Kidney epithelial cell (primary cell): ENCODE measurements at regions not wholly inside any gene's neighbourhood (a gene's known extent, or its start where the extent isn't known, plus 50 kb on each side); places are given as distances from the start of the nearest gene placed in this dataset.

ENCODE experiments used
- DNase-seq: peaks from one replicate; pipeline ENCODE4 v3.0.0-alpha.2; 2010; ENCODE audit warnings: low read depth
- H3K27me3 ChIP-seq: 2 replicates; pipeline ENCODE4 v1.6.0; 2011; ENCODE audit warnings: low read length; ENCODE audit not compliant: control insufficient read depth, insufficient read depth
- H3K36me3 ChIP-seq: 2 replicates; pipeline ENCODE4 v1.5.1; 2011; ENCODE audit warnings: low read length; ENCODE audit not compliant: control insufficient read depth, insufficient read depth
- H3K4me3 ChIP-seq: 2 replicates; pipeline ENCODE4 v1.5.1; 2011; ENCODE audit warnings: low read depth, mild to moderate bottlenecking, control low read depth, low read length
- TF ChIP-seq, protein P1 (sequence below): IDR thresholded peaks from 2 replicates; pipeline ENCODE4 v1.5.1; 2011; ENCODE audit warnings: mild to moderate bottlenecking, moderate library complexity, low read length, control low read depth, inconsistent platforms; ENCODE audit not compliant: insufficient read depth, poor library complexity, severe bottlenecking

GRCh38 chr11:131025421-131026125 lies 109.3 kb upstream of the SNX19 start:
- H3K36me3 ChIP-seq, result no peaks in the 10 kb centered on the region
- no peak overlapping the region for H3K4me3 ChIP-seq
- TF ChIP-seq, protein P1, sequence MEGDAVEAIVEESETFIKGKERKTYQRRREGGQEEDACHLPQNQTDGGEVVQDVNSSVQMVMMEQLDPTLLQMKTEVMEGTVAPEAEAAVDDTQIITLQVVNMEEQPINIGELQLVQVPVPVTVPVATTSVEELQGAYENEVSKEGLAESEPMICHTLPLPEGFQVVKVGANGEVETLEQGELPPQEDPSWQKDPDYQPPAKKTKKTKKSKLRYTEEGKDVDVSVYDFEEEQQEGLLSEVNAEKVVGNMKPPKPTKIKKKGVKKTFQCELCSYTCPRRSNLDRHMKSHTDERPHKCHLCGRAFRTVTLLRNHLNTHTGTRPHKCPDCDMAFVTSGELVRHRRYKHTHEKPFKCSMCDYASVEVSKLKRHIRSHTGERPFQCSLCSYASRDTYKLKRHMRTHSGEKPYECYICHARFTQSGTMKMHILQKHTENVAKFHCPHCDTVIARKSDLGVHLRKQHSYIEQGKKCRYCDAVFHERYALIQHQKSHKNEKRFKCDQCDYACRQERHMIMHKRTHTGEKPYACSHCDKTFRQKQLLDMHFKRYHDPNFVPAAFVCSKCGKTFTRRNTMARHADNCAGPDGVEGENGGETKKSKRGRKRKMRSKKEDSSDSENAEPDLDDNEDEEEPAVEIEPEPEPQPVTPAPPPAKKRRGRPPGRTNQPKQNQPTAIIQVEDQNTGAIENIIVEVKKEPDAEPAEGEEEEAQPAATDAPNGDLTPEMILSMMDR, result no peak
- DNase-seq, result no peak
- H3K27me3 ChIP-seq, result no peaks in the 10 kb centered on the region

DNA sequence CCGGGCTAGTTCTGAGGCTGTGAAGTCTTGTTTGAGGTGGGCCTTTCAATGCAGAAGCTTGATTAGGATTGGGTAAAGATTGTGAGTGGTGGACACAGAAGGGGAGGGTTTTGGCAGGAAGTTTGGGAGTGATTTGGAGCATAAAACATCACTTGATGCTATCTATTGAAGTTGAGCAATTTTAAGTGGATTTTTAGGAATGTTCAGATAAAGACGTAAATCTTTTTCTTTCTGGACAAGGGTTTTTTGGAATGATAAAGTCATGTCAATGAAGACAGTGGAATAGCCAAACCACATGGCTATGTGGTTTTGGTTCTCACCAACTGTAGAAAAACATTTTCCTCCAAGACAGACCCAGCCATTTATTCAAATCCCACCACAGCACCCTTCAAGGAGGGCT lies 111.2 kb upstream of the SNX19 start:
- Histone ChIP-seq H3K4me3 (no peak overlapping the region), H3K36me3 (no peaks in the 10 kb centered on the region), H3K27me3 (no peaks in the 10 kb centered on the region)
- DNase-seq, result no peak
- TF ChIP-seq, protein P1, result no peak

- TF ChIP-seq, protein P1, result no peak
- no peaks in the 10 kb centered on the region for H3K27me3 ChIP-seq
- no peaks in the 10 kb centered on the region for H3K36me3 ChIP-seq
- peak; percentile 96 for DNase-seq
- no peak overlapping the region for H3K4me3 ChIP-seq
These were observed 116.9 kb upstream of the SNX19 start for GRCh38 chr11:131033151-131033651.

DNA sequence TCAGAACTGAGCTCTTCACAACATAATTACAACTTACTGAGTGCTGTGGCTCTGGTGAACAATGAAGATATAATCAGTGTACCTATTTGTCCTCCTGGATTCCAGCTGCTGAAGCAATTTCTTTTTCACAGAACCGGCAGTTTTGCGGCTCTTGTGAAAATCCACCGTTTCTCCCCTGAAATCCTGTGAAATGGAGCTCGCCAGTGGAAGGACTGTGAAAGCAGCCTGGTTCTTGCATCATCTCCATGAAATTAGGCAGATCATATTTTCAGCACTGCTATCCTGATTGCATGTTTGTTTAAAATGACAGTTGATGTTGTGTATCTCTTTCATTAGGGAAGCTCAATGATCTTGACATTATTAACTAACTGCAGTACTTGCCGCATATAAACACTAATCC lies 120.2 kb upstream of the SNX19 start:
- no peaks in the 10 kb centered on the region for H3K27me3 ChIP-seq

DNA sequence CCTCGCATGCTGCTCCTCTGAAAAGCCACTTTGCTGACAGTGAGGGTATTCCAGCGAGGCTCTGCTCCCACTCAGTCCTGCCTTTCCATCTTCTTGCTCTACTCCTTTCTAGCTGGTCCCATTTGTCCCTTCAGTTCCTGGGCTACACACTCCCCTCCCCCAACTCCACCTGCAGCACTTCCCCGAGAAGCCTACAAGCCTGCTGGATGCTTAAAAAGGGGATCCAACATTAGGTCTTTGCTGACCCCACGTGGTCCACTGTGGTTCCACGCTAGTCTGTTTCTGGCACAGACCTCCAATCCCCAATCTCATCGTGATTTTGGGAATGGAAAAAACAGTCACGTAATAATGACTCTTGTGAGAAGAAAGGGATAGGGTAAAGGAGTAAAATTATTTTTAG lies 121.6 kb upstream of the SNX19 start:
- no peaks in the 10 kb centered on the region for H3K27me3 ChIP-seq
- TF ChIP-seq, protein P1, result peak; percentile 1
- H3K36me3 ChIP-seq, result no peaks in the 10 kb centered on the region
- H3K4me3 ChIP-seq, result no peak overlapping the region
- no peak for DNase-seq

More for the DNA sequence above, 120.2 kb upstream of the SNX19 start:
- TF ChIP-seq, protein P1, result no peak
- DNase-seq, result no peak
- Histone ChIP-seq H3K36me3 (no peaks in the 10 kb centered on the region), H3K4me3 (no peak overlapping the region)

DNA sequence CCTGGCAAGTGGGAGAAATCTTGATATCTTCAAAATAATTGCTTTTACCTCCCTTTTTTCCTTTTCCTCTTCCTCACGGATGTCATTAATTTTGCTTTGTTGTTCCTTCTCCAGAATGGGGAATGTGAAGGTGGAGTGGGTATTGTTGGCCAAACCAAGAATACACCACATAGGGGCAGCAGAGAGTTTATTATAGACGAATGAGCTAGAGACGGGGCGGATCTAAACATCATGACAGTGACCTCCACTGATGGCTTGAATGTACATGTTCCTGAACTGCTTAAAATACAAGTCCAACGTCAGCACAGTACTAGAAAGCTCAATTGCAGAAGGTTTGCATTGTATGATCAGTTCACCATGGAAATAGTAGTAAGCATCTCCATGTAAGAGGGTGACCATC lies 122.3 kb upstream of the SNX19 start:
- TF ChIP-seq, protein P1, result no peak
- Histone ChIP-seq H3K4me3 (no peak overlapping the region), H3K36me3 (no peaks in the 10 kb centered on the region), H3K27me3 (no peaks in the 10 kb centered on the region)
- no peak for DNase-seq
